ENCODE measurements at regions not wholly inside any gene's neighbourhood (a gene's known extent, or its start where the extent isn't known, plus 50 kb on each side); places are given as distances from the start of the nearest gene placed in this dataset.
"Not testable (repeated sequence)": the region's sequence is repeated elsewhere in the genome, so short reads cannot be mapped to it uniquely, and the experiment has no call there.

- no peak for DNase-seq (ENCODE audit: low spot score)
Measured at GRCh38 chr18:60892441-60892840, 440.8 kb upstream of the CDH20 start.

DNA sequence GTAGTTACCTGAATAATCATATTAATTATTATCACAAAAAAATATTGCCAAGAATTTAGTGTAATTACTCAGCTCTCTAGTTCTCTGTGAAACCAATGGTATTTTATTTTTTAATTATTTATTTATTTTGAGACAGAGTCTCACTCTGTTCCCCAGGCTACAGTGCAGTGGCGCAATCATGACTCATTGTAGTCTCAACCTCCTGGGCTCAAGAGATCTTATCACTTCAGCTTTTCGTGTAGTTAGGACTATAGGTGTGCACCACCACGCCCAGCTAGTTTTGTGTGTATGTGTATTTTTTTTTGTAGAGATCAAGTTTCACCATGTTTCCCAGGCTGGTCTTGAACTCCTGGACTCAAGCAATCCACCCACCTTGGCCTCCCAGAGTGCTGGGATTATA, 440.4 kb upstream of the CDH20 start:
- no peak for DNase-seq (ENCODE audit: low spot score)

DNA sequence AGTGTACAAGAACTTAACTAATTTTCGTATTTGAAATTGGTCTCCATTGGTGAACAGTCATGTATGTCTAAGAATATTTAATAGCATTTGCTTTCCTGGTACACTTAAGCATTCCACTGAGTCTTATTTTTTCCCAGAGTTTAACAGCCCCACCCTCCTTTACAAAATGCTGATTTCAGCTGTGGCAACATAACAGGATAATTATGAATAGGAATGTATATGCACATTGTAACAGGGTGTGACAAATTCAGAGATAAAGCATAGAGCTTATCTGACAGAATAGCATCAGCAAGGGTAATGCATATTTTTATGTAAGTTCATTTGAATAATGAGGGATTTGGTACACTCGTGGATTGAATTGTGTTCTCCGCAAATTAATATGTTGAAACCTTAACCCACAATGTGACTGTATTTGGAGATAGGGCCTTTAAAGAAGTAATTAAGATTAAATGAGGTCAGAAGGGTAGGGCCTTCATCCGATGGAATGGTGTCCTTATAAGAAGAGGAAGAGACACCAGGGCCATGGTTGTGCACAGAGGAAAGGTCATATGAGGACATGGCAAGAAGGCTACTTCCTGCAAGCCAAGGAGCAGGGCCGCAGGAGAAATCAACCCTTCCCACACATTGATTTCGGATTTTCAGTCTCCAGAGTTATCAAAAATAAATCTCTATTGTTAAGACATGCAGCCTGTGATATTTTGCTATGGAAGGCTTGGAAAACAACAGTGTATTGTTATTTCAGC, 439.7 kb upstream of the CDH20 start:
- DNase-seq (ENCODE audit: low spot score): no peak

GRCh38 chr18:60894254-60894945, 438.8 kb upstream of the CDH20 start:
- DNase-seq (ENCODE audit: low spot score): no peak

GRCh38 chr18:60895181-60895580, 438.0 kb upstream of the CDH20 start:
- no peak for DNase-seq (ENCODE audit: low spot score)

GRCh38 chr18:60898111-60898510, 435.1 kb upstream of the CDH20 start:
- DNase-seq (ENCODE audit: low spot score): no peak

- peak; percentile 23 for DNase-seq (ENCODE audit: low spot score)
Measured at GRCh38 chr18:60905699-60906098, 427.5 kb upstream of the CDH20 start.

GRCh38 chr18:60910534-60910933, 422.7 kb upstream of the CDH20 start:
- DNase-seq (ENCODE audit: low spot score): no peak

DNA sequence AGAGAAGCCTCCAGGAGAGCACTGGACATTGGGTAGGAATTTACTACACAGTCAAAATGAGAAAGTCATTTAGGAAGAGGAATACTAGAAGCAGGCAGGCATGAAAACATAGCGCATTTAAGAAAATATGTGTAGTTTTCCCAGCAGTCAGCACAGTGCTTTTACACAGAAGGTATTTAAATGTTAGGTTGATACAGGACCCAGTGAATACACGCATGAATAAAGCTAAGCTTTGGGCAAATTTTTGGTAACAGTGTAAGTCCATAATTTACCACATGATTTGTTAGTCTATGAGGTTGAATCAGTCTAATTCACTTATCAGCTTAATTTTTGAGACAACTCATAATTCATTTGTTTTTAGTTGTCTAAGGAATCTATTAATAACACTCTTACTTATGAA, 421.7 kb upstream of the CDH20 start:
- DNase-seq (ENCODE audit: low spot score): no peak

DNA sequence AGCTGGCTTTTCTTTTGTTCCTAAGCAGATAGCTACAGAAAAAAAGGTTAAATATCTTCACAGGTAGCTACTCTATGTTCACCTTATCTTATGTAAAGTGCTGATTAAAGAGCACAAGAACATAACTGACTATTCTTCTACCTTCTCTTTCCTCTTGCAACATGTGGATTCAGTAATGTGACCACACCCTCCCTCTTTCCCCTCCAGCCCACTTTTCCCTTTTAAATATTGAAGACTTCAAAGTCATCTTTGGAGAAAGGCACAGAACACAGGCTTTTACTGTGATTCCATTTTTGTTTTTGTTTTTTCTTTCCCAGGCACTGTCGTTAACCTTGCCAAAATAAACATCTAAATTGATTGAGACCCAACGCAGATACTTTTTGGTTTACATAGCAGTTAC, 418.1 kb upstream of the CDH20 start:
- no peak for DNase-seq (ENCODE audit: low spot score)

DNA sequence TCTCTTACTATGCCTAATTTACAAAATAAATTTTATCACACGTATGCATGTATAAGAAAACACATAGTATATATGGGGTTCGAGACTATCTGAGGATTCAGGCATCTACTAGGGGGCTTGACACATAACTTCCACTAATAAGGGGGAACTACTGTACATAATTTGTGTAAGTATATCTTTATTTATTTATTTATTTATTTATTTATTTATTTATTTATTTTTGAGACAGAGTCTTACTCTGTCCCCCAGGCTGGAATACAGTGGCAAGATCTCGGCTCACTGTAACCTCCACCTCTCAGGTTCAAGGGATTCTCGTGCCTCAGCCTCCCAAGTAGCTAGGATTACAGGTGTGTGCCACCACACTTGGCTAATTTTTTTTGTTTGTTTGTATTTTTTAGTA, 414.4 kb upstream of the CDH20 start:
- not testable (repeated sequence) for DNase-seq (ENCODE audit: low spot score)

DNA sequence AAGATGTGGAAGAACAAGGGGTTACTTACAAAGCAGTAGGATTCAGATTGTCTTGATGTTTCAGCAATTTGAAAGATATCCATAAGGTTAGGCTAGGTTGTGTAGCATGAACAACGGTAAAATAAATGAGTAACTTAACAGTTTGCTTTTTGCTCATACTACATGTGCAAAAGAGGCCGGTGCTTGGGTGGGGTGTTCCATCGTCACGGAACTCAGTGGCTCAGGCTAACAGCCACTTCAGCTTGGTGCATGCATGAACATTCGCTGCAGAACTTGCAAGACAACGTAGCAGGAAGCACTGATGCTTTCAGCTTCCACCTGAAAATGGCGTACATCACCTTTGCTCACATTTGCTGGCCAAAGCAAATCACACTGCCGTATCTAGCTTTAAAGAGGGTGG, 407.3 kb upstream of the CDH20 start:
- DNase-seq (ENCODE audit: low spot score): no peak

- no peak for DNase-seq (ENCODE audit: low spot score)
Measured at GRCh38 chr18:60929966-60930365, 403.3 kb upstream of the CDH20 start.

GRCh38 chr18:60935041-60935910, 398.0 kb upstream of the CDH20 start:
- no peak for DNase-seq (ENCODE audit: low spot score)

GRCh38 chr18:60936101-60936500, 397.1 kb upstream of the CDH20 start:
- no peak for DNase-seq (ENCODE audit: low spot score)

DNA sequence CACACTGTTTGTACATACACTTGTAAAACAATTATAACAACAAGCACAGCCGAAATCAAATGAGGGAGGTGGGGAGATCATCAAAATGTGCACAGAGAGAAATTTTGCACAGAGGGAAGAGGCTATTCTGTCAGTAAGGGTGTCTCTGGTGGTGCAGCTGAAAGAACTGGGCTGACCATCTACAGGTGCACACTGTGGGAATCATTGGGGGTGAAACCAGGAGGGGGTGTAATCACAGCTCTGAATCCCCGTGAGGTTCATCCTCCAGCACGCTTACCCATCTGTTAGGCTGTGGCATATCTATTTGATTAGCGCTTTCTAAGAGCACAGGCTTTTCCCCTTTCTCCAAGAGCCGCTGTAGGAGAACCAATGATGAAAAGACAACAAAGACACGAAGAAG, 389.9 kb upstream of the CDH20 start:
- DNase-seq (ENCODE audit: low spot score): no peak

GRCh38 chr18:60950634-60951033, 382.6 kb upstream of the CDH20 start:
- DNase-seq (ENCODE audit: low spot score): no peak

- DNase-seq (ENCODE audit: low spot score): no peak
Measured at GRCh38 chr18:60951091-60951490, 382.1 kb upstream of the CDH20 start.

DNA sequence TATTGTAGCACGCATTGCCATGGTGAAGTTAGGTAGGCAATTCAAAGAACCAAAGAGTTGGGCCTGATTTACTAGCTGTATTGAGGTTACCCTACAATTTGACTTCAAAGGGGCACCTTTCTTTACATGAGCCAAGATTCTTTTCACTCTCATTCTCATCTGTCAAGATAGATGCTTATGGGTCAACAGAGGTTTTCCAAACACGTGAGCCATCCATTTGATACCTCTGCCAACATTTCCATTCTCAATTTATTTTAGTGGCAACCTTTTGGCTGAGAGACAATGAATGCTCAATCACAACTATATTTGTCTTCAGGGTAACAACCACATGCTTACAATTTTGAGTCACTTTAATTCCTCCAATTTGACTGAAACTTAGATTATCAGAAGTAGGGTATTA, 370.6 kb upstream of the CDH20 start:
- DNase-seq (ENCODE audit: low spot score): no peak

DNA sequence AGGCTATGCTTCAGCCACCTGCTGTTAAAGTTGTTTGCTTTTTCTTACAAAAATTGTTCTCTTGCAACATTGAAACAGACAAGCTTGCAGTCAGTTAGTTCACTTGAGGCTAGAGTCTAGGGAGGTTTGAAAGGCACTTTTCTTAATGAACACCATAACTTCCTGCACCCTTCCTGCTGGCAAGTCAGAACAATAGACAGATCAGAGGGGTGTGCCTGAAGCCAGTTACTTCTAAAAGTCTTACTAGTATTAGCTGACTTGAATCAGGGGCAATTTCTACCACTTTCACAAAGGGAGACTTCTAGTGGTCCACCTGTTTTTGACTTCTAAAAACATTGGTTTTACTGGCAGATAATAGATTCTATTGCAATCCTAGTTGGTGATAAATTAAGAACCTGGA, 367.4 kb upstream of the CDH20 start:
- DNase-seq (ENCODE audit: low spot score): no peak

DNA sequence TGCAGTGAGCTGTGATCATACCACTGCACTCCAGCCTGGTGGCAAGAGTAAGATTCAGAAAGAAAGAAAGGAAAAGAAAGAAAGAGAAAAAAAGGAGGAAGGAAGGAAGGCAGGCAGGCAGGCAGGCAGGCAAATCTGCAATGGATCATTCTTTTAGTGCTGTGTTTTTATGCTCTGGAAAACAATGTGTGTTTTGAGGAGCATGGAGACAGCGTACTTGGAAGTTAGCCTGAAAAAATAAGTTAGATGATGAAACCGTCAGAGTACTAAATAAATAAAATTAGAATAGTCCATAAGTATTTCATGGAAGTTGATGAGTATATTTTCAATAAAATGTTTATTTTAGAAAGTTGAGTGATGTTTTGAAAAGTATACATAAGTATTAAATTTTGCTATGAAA, 366.4 kb upstream of the CDH20 start:
- no peak for DNase-seq (ENCODE audit: low spot score)

DNA sequence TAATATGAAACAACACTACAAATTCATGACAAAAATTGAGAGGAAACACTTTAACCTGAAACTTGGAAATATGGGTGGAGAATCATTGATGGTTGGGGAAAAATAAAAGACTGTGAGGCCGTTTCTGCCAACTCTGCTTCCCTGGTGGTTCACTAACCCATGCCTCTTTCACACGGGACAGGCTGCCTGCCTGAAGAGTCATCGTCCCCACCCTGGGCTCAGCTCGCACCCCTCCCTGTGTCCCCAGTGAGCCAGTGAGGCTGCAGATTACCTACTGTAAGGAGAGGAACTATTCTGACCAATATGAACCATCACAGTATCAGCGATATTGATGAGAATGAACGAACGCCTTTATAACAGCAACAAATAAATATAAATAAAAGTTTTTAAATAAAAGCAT, 357.8 kb upstream of the CDH20 start:
- no peak for DNase-seq (ENCODE audit: low spot score)

GRCh38 chr18:60976976-60977375, 356.3 kb upstream of the CDH20 start:
- DNase-seq (ENCODE audit: low spot score): no peak

Data from SK-N-DZ (cell line).